HCT116 (cell line): ENCODE measurements at regions not wholly inside any gene's neighbourhood (a gene's known extent, or its start where the extent isn't known, plus 50 kb on each side); places are given as distances from the start of the nearest gene placed in this dataset.

Experiments
- CTCF ChIP-seq, 3 experiments: fragments of 200-600 bp in 1 of 3; sonication (generic) in 1 of 3; IDR thresholded peaks in 2 of 3; conservative IDR thresholded peaks in 1 of 3; 2 replicates each; pipeline ENCODE4 v1.5.1; 2012 to 2017; ENCODE audit warnings: low read depth in 2 of 3, low read length in 2 of 3, antibody characterized with exemption in 1 of 3, borderline replicate concordance in 1 of 3, control low read depth in 1 of 3, mild to moderate bottlenecking in 1 of 3, mixed read lengths in 1 of 3, mixed run types in 1 of 3, moderate library complexity in 1 of 3; ENCODE audit not compliant: insufficient read depth in 1 of 3
- MAX ChIP-seq: IDR thresholded peaks from 2 replicates; pipeline ENCODE4 v1.6.1; 2012
- POLR2AphosphoS5 ChIP-seq: IDR thresholded peaks from 2 replicates; pipeline ENCODE4 v1.6.1; 2011; ENCODE audit warnings: mild to moderate bottlenecking, low read depth, low read length, moderate library complexity

GRCh38 chrX:40265936-40266335 is 168.2 kb upstream of the BCOR start:
- no peak for TF ChIP-seq CTCF (IDR thresholded peaks at IDR 0.05 in 2 of 3, conservative IDR thresholded peaks at IDR 0.05 in 1 of 3; ENCODE audit: borderline replicate concordance in 1 of 3, insufficient read depth in 1 of 3, low read depth in 2 of 3, low read length in 2 of 3)
- TF ChIP-seq POLR2AphosphoS5, result no peak
- no peak for TF ChIP-seq MAX
